Nephron (organoid): ENCODE measurements at regions not wholly inside any gene's neighbourhood (a gene's known extent, or its start where the extent isn't known, plus 50 kb on each side); places are given as distances from the start of the nearest gene placed in this dataset.

Experiments
- H3K27ac Mint-ChIP-seq, 3 experiments: 2 replicates each; pipeline ENCODE4 v1.8.0; 2020; ENCODE audit warnings: mixed read lengths in 3 of 3, mild to moderate bottlenecking in 2 of 3, moderate library complexity in 1 of 3
- H3K27me3 Mint-ChIP-seq: 2 replicates; pipeline ENCODE4 v1.8.0; 2021; ENCODE audit warnings: low read depth, mild to moderate bottlenecking, moderate library complexity, mixed read lengths
- H3K36me3 Mint-ChIP-seq: 2 replicates; pipeline ENCODE4 v1.8.0; 2020; ENCODE audit warnings: low read depth, mixed read lengths
- H3K4me1 Mint-ChIP-seq: 2 replicates; pipeline ENCODE4 v1.8.0; 2020; ENCODE audit warnings: mixed read lengths
- H3K4me3 Mint-ChIP-seq, 3 experiments: 2 replicates each; pipeline ENCODE4 v1.8.0; 2020; ENCODE audit warnings: mild to moderate bottlenecking in 3 of 3, mixed read lengths in 3 of 3, moderate library complexity in 2 of 3
- H3K9me3 Mint-ChIP-seq: 2 replicates; pipeline ENCODE4 v1.8.0; 2020; ENCODE audit warnings: mixed read lengths
- CTCF ChIP-seq, 3 experiments: fragments of 200-600 bp; sonication (generic); IDR thresholded peaks; one replicate each; pipeline ENCODE4 v1.5.0; 2021; ENCODE audit warnings: antibody characterized with exemption in 3 of 3; ENCODE audit not compliant: unreplicated experiment in 3 of 3

DNA sequence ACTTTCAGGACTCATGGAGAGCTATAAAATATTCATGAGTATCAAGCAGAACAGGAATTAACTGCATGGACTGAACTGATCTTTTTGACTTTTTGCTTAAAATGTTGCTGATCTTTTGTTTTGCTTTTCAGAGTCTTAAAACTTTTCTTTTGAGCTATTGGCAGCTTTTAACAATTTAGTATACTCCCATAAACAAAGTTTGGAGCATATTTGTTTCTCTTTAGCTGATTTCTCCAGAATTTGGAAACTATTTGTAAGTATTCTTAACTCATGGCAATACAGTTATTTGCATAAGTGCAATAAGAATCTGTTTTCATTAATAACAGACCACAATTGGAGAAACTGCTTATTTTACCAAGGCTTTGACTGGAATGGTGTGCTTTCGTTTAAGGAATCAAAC is 73.4 kb upstream of the C1GALT1 start:
- no peak for TF ChIP-seq CTCF (IDR thresholded peaks at IDR 0.05; ENCODE audit: unreplicated experiment in 3 of 3)
- Mint-ChIP-seq H3K36me3 (no peaks in the 10 kb centered on the region), H3K4me3 (no peak overlapping the region), H3K27ac (no peak overlapping the region), H3K4me1 (no peaks in the 10 kb centered on the region), H3K27me3 (no peaks in the 10 kb centered on the region), H3K9me3 (peaks cover 7% of the 10 kb centered on the region)

- Mint-ChIP-seq H3K27ac (no peak overlapping the region), H3K27me3 (no peaks in the 10 kb centered on the region), H3K4me1 (no peaks in the 10 kb centered on the region), H3K9me3 (peaks cover 7% of the 10 kb centered on the region), H3K36me3 (no peaks in the 10 kb centered on the region), H3K4me3 (no peak overlapping the region)
- TF ChIP-seq CTCF (IDR thresholded peaks at IDR 0.05; ENCODE audit: unreplicated experiment in 3 of 3), result no peak
These were observed 72.4 kb upstream of the C1GALT1 start for GRCh38 chr7:7109934-7110333.

DNA sequence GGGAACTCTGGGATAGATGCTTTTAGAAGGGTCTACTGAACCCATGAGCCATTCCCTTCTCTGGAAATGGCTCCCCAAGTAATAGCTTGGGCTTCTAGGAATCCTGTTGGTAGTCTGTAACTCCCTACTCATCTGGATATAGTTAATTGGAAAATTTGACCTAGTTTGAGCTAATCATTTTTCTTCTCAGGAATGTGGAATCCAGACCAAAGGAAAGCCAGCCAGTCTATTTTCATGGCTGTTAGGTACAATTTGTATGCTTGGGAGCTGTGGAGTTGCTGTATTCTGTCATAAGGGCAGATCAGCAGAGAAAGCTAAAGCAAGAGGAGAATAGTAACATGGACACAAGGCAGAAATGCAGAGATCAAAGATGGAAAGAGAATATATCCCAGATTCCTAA is 71.6 kb upstream of the C1GALT1 start:
- Mint-ChIP-seq H3K4me1 (no peaks in the 10 kb centered on the region), H3K27ac (peak overlapping the region in 1 of 3 experiments; percentile 42), H3K9me3 (peaks cover 7% of the 10 kb centered on the region), H3K27me3 (no peaks in the 10 kb centered on the region), H3K36me3 (no peaks in the 10 kb centered on the region), H3K4me3 (no peak overlapping the region)
- TF ChIP-seq CTCF (IDR thresholded peaks at IDR 0.05; ENCODE audit: unreplicated experiment in 3 of 3), result no peak

DNA sequence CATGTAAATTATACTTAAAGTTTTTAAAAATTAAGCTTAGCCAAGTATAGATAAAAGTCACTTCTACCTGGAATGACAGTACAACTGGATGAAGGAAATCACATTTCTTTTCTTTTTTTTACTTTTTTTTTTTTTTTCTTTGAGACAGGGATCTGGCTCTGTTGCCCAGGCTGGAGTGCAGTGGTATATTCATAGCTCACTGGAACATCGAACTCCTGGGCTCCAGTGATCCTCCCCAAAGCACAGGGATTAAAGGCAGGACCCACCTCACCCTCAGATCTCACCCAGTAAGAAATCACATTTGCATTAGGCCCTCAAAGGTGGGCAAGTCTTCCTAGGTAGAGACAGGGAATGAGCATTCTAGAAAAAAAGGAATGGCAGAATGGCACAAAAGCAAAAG is 69.5 kb upstream of the C1GALT1 start:
- no peak overlapping the region for H3K4me3 Mint-ChIP-seq
- H3K27me3 Mint-ChIP-seq, result no peaks in the 10 kb centered on the region
- H3K27ac Mint-ChIP-seq, result no peak overlapping the region
- no peak for TF ChIP-seq CTCF (IDR thresholded peaks at IDR 0.05; ENCODE audit: unreplicated experiment in 3 of 3)
- H3K9me3 Mint-ChIP-seq, result peaks cover 7% of the 10 kb centered on the region
- H3K36me3 Mint-ChIP-seq, result no peaks in the 10 kb centered on the region
- no peaks in the 10 kb centered on the region for H3K4me1 Mint-ChIP-seq

DNA sequence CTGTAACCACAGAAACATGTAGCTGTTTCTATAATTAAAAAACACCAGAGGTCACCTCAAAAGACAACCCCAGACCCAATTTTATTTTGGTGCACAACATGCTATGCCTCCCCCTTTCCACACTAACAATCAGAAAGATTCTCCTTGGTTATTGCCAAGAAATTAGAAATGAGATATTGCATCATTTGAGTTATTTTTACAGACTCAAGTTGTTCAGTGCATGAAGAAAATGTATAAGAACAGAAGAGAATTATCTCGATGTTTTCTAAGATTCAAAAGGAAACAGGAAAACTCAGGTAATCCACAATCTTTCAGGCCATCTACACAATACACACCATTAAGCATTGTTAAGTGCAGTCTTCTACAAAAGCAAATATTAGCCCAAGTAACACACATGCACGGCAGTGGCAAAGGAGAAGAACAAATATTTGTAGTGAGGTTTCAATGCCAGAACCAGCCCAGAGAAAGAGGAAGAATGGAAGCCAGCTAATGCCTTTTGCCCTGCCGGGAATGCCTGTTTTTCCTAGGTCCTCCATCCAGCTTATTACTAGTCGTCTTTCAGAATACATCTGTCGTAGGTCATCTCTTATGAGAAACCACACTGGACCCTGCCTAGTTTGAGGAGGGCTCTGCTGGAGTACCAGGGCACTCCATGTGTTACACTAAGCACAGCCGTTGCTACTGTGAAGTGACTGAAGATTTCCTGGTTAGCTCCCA is 67.6 kb upstream of the C1GALT1 start:
- TF ChIP-seq CTCF (IDR thresholded peaks at IDR 0.05; ENCODE audit: unreplicated experiment in 3 of 3), result no peak
- Mint-ChIP-seq H3K36me3 (no peaks in the 10 kb centered on the region), H3K4me1 (peaks cover 3% of the 10 kb centered on the region), H3K27me3 (no peaks in the 10 kb centered on the region), H3K4me3 (no peak overlapping the region), H3K27ac (no peak overlapping the region), H3K9me3 (peaks cover 6% of the 10 kb centered on the region)

- H3K9me3 Mint-ChIP-seq, result no peaks in the 10 kb centered on the region
These were observed 64.3 kb upstream of the C1GALT1 start for GRCh38 chr7:7117935-7118586.

More at GRCh38 chr7:7117935-7118586, 64.3 kb upstream of the C1GALT1 start:
- Mint-ChIP-seq H3K27ac (no peak overlapping the region), H3K27me3 (no peaks in the 10 kb centered on the region), H3K4me1 (peaks cover 9% of the 10 kb centered on the region), H3K4me3 (no peak overlapping the region), H3K36me3 (no peaks in the 10 kb centered on the region)
- TF ChIP-seq CTCF (IDR thresholded peaks at IDR 0.05; ENCODE audit: unreplicated experiment in 3 of 3), result no peak
